Urothelium cell line (cell line): ENCODE measurements at regions not wholly inside any gene's neighbourhood (a gene's known extent, or its start where the extent isn't known, plus 50 kb on each side); places are given as distances from the start of the nearest gene placed in this dataset.
"Not testable (repeated sequence)": the region's sequence is repeated elsewhere in the genome, so short reads cannot be mapped to it uniquely, and the experiment has no call there.

Experiments
- DNase-seq: peaks from one replicate; pipeline ENCODE4 v3.0.0; 2011; ENCODE audit warnings: low spot score, mixed read lengths
- FAIRE-seq: peaks from 2 replicates; lab custom pipeline; 2011; peaks lifted over from hg19 to GRCh38; lab: Jason Lieb, UNC

DNA sequence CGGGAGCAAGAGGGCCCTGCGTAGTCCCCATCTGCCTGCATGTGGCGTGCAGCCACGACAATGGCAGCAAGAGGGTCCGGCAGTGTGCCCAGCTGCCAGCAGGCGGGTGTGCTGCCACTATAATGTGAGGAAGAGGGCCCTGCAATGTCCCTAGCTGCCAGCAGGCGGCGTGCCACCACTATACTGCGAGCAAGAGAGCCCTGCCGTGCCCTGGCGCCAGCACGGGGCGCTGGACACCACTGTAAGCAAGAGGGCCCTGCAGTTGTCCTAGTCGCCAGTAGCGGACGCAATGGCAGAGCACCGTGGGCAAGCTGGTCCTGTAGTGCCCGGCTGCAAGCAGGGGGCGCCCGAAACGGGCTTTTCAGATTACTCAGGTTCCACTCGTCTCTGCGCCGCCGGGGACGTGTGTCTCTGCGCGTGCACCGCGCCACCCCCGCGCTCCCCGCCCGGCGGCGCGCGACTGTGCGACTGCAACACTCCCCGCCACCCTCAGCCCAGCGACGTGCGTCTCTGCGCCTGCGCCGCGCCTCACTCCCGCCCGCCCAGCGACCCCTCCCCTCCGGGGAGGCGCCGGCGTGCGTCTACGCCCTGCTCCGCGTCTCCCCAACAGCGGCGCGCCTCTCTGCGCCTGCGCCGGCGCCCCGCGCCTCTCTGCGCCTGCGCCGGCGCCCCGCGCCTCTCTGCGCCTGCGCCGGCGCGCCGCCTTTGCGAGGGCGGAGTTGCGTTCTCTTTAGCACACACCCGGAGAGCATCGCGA lies 159.4 kb upstream of the FRG2B start:
- DNase-seq, FAIRE-seq: not testable (repeated sequence)

DNA sequence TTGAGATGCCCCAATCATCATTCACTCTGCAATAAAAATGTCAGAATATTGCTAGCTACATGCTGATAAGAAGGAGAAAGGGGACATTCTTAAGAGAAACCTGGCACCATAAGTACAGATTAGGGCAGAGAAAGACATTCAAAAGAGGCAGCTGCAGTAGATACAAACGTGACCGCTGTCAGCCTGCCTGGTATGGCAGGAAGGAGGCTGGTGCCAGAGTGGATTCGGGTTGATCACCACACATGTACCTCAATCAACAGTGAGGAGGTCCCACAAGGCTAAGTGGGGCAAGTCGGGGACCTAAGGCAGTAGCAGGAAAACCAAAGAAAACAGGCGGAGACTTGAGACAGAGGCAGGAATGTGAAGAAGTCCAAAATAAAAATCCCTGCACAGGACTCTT lies 158.6 kb upstream of the FRG2B start:
- FAIRE-seq, DNase-seq: not testable (repeated sequence)

- DNase-seq, result not testable (repeated sequence)
- peak; percentile 71 for FAIRE-seq
These were observed 138.7 kb upstream of the FRG2B start for GRCh38 chr10:133765308-133765707.

DNA sequence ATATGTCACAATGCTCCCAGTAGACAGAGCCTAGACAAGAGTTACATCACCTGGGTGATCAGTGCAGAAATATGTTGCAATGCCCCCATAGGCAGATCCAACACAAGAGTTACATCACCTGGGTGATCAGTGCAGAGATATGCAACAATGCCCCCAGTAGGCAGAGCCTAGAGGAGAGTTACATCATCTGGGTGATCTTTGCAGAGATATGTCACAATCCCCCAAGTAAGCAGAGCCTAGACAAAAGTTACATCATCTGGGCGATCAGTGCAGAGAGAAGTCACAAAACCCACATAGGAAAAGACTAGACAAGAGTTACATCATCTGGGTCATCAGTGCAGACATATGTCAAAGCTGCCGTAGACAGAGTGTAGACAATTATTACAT lies 138.2 kb upstream of the FRG2B start:
- not testable (repeated sequence) for DNase-seq, FAIRE-seq

- not testable (repeated sequence) for FAIRE-seq, DNase-seq
These were observed 137.6 kb upstream of the FRG2B start for GRCh38 chr10:133763875-133764822.

DNA sequence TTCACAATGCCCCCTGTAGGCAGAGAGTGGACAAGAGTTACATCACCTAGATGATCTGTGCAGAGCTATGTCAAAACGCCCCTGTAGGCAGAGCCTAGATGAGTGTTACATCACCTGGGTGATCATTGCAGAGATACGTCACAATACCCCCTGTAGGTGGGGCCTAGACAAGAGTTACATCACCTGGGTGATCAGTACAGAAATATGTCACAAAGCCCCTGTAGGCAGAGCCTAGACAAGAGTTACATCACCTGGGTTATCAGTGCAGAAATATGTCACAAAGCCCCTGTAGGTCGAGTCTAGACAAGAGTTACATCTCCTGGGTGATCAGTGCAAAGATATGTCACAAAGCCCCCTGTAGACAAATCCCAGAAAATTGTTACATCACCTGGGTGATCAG lies 136.6 kb upstream of the FRG2B start:
- DNase-seq, FAIRE-seq: not testable (repeated sequence)

GRCh38 chr10:133753545-133753944 lies 127.0 kb upstream of the FRG2B start:
- FAIRE-seq, DNase-seq: not testable (repeated sequence)
